ENCODE measurements at regions not wholly inside any gene's neighbourhood (a gene's known extent, or its start where the extent isn't known, plus 50 kb on each side); places are given as distances from the start of the nearest gene placed in this dataset.
"Not testable (repeated sequence)": the region's sequence is repeated elsewhere in the genome, so short reads cannot be mapped to it uniquely, and the experiment has no call there.

DNA sequence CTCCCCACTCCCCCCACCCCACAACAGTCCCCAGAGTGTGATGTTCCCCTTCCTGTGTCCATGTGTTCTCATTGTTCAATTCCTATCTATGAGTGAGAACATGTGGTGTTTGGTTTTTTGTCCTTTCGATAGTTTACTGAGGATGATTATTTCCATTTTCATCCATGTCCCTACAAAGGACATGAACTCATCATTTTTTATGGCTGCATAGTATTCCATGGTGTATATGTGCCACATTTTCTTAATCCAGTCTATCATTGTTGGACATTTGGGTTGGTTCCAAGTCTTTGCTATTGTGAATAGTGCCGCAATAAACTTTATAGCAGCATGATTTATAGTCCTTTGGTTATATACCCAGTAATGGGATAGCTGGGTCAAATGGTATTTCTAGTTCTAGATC, 106.6 kb upstream of the WIPF3 start:
- not testable (repeated sequence) for DNase-seq (ENCODE audit: low read depth, low spot score)

DNA sequence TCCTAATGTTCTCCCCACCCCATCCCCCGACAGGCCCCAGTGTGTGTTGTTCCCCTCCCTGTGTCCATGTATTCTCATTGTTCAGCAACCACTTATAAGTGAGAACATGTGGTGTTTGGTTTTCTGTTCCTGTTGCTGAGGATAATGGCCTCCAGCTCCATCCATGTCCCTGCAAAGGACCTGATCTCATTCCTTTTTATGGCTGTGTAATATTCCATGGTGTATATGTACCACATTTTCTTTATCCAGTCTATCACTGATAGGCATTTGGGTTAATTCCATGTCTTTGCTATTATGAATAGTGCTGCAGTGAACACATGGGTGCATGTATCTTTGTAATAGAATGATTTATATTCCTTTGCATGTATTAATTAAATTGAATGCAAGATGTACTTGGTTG, 104.8 kb upstream of the WIPF3 start:
- DNase-seq (ENCODE audit: low read depth, low spot score), result not testable (repeated sequence)

DNA sequence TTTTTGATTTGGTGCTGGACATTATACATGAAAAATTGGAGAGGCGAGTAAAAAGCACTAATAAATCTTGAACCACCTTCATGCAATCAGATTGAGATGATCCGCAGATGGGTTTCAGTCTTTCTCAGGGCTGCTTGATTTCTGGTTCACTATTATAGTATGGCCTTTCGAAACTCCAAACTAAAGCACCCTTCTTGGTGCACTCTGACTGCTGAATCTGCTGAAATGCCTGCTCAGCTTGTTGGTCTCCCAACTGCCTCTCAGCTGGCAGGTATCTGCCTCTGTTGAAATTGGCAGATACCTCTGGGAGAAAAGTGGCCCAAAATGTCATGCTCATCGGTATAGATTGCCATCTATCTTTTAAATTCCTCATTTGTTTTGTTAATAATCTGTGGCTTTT, 102.5 kb upstream of the WIPF3 start:
- not testable (repeated sequence) for DNase-seq (ENCODE audit: low read depth, low spot score)

DNA sequence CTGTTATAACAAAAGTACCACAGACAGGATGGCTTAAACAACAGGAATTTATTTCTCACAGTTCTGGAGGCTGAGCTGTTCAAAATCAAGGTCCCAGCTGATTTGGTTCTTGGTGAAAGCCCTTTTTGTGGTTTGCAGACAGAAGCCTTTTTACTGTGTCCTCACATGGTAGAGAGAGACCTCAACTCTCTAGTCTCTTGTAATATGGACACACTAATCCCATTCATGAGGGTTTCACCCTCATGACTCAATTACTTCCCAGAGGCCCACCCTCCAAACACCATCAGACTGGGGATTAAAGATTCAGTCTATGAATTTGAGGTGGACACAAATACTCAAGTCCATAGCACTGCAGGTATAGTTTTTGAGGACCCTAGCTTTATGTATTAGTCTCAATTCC, 97.3 kb upstream of the WIPF3 start:
- DNase-seq (ENCODE audit: low read depth, low spot score), result not testable (repeated sequence)

DNA sequence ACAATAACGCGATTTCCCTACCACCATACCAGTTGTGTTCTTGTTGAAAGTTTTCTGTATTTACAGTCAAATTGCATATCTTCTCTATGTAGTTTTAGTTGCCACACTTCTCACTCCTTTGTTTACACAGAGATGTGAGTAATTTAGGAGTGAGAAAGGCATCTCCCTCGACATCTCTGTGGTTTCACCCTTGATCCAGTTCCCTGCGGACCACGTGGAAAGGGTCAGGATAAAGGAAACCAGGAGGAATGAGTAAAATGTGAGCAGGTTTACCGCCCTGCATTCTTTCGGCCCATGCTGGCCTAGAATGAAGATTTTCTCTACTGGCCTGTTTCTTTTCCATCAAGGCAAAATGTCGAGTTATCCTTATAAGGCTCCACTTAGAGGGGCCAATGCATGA, 83.2 kb upstream of the WIPF3 start:
- DNase-seq (ENCODE audit: low read depth, low spot score), result peak; percentile 8

DNA sequence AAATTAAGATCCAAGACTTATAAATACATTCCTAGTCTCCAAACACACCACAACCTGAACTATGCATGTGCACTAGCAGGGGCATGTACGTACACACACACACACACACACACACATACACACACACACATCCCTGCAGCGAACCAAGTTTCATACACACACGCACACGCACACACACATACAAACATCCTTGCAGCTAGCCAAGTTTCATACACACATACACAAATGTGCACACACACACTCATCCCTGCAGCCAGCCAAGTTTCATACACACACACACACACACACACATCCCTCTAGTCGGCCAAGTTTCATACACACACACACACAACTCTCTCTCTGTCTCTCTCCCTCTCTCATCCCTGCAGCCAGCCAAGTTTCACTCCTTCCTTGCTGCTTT, 82.7 kb upstream of the WIPF3 start:
- no peak for DNase-seq (ENCODE audit: low read depth, low spot score)

DNA sequence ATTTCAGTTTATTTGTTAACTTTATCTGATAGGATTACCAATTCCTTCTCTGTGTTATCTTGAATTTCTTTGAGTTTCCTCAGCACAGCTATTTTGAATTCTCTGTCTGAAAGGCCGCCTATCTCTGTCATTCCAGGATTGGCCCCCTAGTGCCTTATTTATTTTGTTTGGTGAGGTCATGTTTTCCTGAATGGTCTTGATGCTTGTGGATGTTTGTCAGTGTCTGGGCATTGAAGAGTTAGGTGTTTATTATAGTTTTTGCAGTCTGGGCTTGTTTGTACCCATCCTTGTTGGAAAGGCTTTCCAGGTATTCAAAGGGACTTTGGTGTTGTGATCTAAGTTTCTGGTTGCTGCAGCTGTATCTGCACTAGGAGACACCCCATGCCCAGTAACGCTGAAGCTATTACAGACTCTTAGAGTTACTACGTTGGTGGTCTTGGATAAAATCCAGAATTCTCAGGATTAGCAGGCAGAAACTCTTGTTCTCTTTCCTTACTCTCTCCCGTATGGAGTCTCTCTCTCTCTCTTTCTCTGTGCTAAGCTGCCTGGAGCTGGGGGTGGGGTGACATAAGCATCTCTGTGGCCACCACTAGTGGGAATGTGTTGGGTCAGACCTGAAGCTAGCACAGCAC, 76.7 kb upstream of the WIPF3 start:
- DNase-seq (ENCODE audit: low read depth, low spot score), result not testable (repeated sequence)

DNA sequence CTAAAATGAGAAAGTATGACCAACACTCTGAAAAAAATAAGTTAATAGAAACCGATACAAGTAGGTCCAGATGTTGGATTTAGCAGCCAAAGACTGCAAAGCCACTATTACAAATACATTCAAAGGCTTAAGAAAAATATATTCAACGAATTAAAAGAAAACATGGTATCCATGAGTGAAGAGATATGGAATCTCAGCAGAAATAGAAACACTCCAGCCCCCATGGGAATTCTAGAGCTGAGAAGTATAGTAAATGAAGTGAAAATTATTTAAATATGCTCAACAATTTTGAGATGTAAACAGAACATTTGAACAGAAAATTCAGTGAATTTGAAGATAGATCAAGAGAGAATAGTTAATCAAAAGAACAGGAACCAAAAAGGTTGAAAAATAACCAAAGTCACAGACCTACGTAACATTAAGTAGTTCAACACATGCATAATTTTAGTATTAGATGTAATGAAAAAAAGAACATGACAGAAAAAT, 72.0 kb upstream of the WIPF3 start:
- no peak for DNase-seq (ENCODE audit: low read depth, low spot score)

DNA sequence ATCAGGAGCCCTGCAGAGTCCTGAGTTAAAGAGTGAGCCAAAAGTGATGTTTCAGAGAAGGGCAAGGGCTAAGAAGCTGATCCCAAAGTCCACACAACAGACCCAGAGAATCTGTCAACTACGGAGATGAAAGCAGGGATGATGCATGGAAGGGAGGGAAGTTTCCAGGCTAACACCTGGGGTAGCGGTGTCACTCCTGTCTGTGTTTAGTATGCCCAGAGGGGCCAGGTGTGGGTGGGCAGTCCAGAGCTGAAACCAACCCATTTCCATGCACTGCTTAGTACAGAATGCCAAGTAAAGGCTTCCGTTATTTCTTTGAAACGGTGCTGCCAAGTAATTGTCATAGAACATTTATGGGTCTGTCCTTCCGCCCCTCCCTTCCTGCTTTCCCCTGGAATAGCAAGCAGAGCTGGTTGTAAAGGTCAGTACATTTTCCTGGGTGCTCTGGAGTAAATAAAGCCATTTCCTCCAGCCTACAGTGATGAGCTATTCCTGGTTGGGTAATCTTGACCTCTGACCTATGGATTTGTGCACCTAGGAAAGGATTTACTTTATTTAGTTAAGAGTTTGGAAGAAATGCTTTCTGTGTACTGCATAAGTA, 58.6 kb upstream of the WIPF3 start:
- not testable (repeated sequence) for DNase-seq (ENCODE audit: low read depth, low spot score)

DNA sequence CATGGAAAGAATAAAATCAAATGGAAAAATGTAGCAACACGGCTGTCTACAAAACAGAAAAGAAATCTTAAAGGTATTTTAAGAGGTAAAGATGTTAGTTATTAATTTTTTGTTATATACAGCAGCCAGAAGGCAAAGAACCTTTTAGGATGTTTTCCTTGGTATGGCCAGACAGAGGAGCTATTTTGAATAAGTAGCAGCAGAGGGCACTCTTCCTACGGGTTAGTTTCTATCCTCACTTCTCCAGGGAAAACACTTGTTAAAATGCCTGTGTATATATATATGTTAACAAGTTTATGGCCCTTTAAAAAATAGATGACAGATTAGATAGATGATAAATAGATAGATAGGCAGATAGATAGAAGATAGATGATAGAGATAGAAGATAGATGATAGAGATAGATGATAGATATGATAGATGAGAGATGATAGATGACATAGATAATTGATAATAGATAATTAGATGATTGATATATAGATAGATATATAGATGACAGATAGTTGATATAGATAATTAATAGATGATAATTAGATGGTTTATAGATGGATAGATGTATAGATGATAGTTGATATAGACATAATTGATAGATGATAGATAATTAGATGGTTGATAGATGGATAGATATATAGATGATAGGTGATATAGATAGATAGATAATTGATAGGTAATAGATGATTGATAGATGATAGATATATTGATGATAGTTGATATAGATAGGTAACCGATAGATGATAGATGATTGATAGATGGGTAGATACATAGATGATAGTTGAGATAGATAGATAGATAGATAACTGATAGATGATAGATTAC, 57.8 kb upstream of the WIPF3 start:
- DNase-seq (ENCODE audit: low read depth, low spot score), result no peak

DNA sequence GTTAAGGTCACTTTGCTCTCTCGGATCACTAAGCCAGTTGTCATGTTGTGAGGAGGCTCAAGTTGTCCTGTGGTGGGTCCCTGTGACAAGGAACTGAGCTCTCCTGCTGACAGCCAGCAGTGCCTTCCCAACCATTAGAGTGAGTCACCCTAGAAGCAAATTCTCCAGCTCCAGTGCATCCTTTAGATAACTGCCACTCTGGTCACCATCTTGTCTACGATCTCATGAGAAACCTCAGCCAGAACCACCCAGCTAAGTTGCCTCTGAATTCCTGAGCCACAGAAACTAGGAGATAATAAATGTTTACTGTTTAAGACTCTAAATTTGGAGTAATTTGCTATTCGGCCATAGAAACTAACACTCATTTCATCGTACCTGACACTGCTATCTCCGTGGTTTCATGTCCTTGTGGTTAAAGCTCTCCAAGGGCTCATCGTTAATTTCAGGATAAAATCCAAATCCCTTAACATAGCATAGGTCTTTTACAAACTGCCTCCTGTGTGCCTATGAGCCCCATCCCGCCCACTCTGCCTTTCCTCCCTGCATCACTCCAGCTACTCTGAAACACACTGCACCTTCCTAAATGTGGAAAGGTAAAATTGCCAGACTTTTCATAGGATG, 56.5 kb upstream of the WIPF3 start:
- no peak for DNase-seq (ENCODE audit: low read depth, low spot score)

DNA sequence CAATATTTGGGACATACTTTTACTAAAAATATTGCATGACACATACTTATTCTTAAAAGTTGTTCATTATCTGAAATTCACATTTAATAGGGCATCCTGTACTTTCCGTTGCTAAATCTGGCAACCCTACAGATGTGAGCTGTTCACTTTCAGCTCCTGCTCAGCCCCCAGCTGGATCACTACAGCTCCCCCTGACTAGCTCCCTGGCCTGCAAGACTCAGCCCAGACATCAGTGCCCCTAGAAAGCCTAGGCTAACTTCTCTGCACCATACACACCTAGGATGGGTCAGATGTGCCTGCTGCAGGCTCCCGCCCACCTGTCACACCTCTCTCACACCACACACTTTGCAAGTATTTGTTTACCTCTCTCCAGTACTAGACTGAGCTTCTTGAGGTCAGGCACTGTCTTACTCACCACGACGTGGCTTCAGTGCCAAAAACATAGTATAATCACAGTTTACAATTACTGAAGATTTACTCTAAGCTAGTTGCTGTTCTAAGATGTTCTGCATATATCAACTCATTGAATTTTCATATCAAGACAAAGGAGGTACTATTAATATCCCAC, 55.9 kb upstream of the WIPF3 start:
- DNase-seq (ENCODE audit: low read depth, low spot score), result not testable (repeated sequence)

DNA sequence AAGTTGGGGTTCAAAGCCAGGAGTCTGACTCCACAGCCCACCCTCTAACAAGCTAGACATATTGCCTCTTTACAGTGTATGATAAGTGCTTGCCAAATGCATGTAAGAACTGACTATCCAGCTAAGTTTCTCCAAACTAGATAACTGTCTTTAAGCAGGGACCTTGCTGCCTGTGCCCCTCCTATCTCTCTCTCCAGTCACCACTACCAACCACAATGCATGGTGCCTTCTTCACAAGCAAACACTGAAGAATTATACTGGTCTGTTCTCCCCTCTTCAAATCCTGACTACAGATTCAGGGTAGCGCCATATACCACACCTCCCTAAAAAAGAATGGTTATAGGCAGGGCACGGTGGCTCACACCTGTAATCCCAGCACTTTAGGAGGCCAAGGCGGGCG, 55.3 kb upstream of the WIPF3 start:
- DNase-seq (ENCODE audit: low read depth, low spot score), result not testable (repeated sequence)

DNA sequence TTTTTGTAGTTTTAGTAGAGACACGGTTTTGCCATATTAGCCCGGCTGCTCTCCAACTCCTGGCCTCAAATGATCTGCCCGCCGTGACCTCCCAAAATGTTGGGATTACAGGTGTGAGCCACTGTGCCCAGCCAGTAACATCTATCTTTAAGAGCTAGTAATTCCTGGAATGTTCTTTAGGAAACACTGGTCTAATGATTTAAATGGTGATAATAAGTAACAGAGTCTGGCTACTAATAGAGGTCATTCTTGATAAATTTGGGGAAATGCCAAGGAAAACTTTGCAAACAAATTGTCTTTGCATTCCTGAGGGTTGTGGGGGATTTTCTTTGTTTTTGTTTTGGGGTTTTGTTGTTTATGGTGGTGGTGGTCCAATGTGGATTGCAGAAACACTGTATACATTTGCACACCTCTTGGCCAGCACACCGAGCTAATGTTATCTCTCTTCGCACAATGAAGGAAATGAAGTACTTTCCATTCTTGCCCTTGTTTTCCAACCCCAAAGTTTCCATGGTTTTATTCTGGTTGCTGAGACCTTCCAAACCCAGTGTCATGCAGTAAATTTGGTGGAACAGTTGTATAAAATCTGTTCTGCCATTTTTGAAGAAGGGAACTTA, 51.3 kb upstream of the WIPF3 start:
- DNase-seq (ENCODE audit: low read depth, low spot score), result no peak
